Spleen (tissue), 11 donors: ENCODE measurements at regions not wholly inside any gene's neighbourhood (a gene's known extent, or its start where the extent isn't known, plus 50 kb on each side); places are given as distances from the start of the nearest gene placed in this dataset.

Experiments used
- DNase-seq: peaks from one replicate; pipeline ENCODE4 v3.0.0-alpha.2; 2020
- H3K27ac ChIP-seq, 8 donors: fragments of 200-600 bp; sonication (generic) in 7 of 8; 1 replicate in 4 of 8; 2 replicates in 4 of 8; pipeline versions ENCODE4 v1.5.0 to v1.8.0; 2016 to 2021; ENCODE audit warnings: inconsistent platforms in 4 of 8, mild to moderate bottlenecking in 4 of 8, moderate library complexity in 1 of 8
- H3K27me3 ChIP-seq, 7 donors: fragments of 200-600 bp; sonication (generic) in 6 of 7; replicated peaks in 1 of 7; 1 replicate in 4 of 7; 2 replicates in 3 of 7; pipeline versions ENCODE4 v1.5.0 to v1.8.0; 2016 to 2021; ENCODE audit warnings: inconsistent platforms in 3 of 7, mild to moderate bottlenecking in 1 of 7
- H3K36me3 ChIP-seq, 6 donors: fragments of 200-600 bp; sonication (generic) in 5 of 6; 1 replicate in 4 of 6; 2 replicates in 2 of 6; pipeline versions ENCODE4 v1.5.0 to v1.8.0; 2016 to 2021; ENCODE audit warnings: inconsistent platforms in 2 of 6
- H3K4me1 ChIP-seq, 6 donors: fragments of 200-600 bp; sonication (generic) in 5 of 6; 1 replicate in 3 of 6; 2 replicates in 3 of 6; pipeline versions ENCODE4 v1.5.0 to v1.8.0; 2016 to 2021; ENCODE audit warnings: inconsistent platforms in 3 of 6
- H3K4me3 ChIP-seq, 8 donors: fragments of 200-600 bp; sonication (generic) in 7 of 8; 1 replicate in 4 of 8; 2 replicates in 4 of 8; pipeline versions ENCODE4 v1.5.0 to v1.8.0; 2016 to 2021; ENCODE audit warnings: inconsistent platforms in 4 of 8, mild to moderate bottlenecking in 4 of 8, moderate library complexity in 2 of 8
- H3K9me3 ChIP-seq, 8 donors: fragments of 200-600 bp; sonication (generic) in 7 of 8; 1 replicate in 4 of 8; 2 replicates in 4 of 8; pipeline versions ENCODE4 v1.5.0 to v1.8.0; 2016 to 2021; ENCODE audit warnings: inconsistent platforms in 4 of 8
- POLR2A ChIP-seq, 3 donors: fragments of 450-650 bp; IDR thresholded peaks; one replicate each; pipeline ENCODE4 v1.5.1; 2017; ENCODE audit warnings: antibody characterized with exemption in 3 of 3, mild to moderate bottlenecking in 1 of 3
- POLR2AphosphoS5 ChIP-seq, 3 donors: sonication (generic); formaldehyde crosslinking; IDR thresholded peaks; one replicate each; pipeline ENCODE4 v1.5.1; 2017; ENCODE audit warnings: antibody characterized with exemption in 3 of 3
- WGBS, 5 donors: extraction: QIAGEN DNeasy Blood & Tissue Kit in 3 of 5; methylation state at CpG; one replicate each; pipeline versions ENCODE4 v1.1.5 to v1.1.7; 2013 to 2018; 5-methylcytosine and 5-hydroxymethylcytosine counted together
- intact Hi-C: fragments of 100-400 bp; cut with DNase I; formaldehyde crosslinking; loops from one replicate; pipeline ENCODE4 v1.15.0; 2023; ENCODE audit warnings: low total_unique reads
- TF ChIP-seq, protein P1 (sequence below), 11 experiments: fragments of 200-600 bp in 7 of 11; fragments of 450-650 bp in 4 of 11; sonication (generic) in 4 of 11; IDR thresholded peaks in 8 of 11; conservative IDR thresholded peaks in 3 of 11; 1 replicate in 7 of 11; 2 replicates in 4 of 11; pipeline versions ENCODE4 v1.4.0 to v1.8.0; 2016 to 2021; ENCODE audit warnings: antibody characterized with exemption in 11 of 11, inconsistent platforms in 4 of 11, mild to moderate bottlenecking in 1 of 11
- donor health status: healthy with polysubstance abuse.
- donor health status: DM: no; HTN: no; CAD: no; lungs with moderate emphysema.
- donor health status: DM: no; HTN: no; CAD: no.
- donor health status: Bipolar disorder and iron deficiency.
- donor health status: healthy.
- donor health status: DM: no; HTN: no; CAD: no.
- donor health status: DM: yes; HTN: yes; CAD: no.

DNA sequence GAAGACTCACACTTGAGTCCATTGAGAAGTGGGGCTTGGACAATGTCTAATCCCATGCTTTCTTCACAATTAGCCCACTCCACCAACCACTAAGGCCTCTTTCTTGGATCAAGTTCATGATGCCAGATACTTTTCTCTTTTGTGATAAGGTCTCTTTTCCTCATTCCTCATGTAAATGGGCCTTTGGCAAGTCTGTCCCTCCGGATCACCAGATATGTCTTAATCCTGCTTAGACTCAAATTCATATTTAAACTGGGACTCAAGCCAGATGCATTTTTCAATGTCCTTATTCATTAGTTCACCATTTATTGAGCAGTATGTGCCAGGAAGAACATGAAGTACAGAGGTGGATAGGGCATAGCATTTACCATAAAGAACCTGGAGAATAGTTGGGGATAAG lies 671.1 kb downstream of the TBL1XR1 start:
- Histone ChIP-seq H3K27me3 (no peaks in the 10 kb centered on the region), H3K9me3 (peaks cover 0 to 27% (median 20%) of the 10 kb centered on the region in 8 donors), H3K4me3 (no peak overlapping the region), H3K27ac (no peak overlapping the region), H3K4me1 (no peaks in the 10 kb centered on the region), H3K36me3 (no peaks in the 10 kb centered on the region)
- TF ChIP-seq POLR2A (IDR thresholded peaks at IDR 0.05) (no peak), POLR2AphosphoS5 (IDR thresholded peaks at IDR 0.05) (no peak)
- TF ChIP-seq, protein P1, sequence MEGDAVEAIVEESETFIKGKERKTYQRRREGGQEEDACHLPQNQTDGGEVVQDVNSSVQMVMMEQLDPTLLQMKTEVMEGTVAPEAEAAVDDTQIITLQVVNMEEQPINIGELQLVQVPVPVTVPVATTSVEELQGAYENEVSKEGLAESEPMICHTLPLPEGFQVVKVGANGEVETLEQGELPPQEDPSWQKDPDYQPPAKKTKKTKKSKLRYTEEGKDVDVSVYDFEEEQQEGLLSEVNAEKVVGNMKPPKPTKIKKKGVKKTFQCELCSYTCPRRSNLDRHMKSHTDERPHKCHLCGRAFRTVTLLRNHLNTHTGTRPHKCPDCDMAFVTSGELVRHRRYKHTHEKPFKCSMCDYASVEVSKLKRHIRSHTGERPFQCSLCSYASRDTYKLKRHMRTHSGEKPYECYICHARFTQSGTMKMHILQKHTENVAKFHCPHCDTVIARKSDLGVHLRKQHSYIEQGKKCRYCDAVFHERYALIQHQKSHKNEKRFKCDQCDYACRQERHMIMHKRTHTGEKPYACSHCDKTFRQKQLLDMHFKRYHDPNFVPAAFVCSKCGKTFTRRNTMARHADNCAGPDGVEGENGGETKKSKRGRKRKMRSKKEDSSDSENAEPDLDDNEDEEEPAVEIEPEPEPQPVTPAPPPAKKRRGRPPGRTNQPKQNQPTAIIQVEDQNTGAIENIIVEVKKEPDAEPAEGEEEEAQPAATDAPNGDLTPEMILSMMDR (IDR thresholded peaks at IDR 0.05 in 8 of 11, conservative IDR thresholded peaks at IDR 0.05 in 3 of 11), result no peak
- DNase-seq, result no peak
- intact Hi-C loops, result no loop called here
- WGBS, 5 donors, result 64 to 81% (median 70%) methylated on average over 1 of the region's 1 CpG

DNA sequence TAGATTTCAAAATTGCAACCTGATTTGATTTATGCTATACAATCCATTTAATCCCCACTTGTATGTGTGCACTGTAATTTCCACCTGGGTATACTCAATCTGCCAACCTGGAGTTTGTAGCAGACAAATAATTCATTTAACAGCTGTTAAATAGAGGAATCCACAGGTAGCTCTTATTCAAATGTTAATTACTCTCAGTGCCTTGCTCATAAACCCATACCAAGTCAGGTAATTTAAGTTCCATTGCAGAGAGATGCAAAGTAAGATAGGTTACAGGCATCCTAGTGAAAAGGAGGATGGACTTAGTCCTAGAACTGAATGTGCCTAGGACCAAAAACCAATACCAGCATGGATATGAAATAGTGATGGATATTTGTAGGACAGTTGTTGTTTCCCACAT lies 674.2 kb downstream of the TBL1XR1 start:
- H3K9me3 ChIP-seq, result peaks cover 0 to 5% (median 0%) of the 10 kb centered on the region in 8 donors
- intact Hi-C loops, result no loop called here
- no peaks in the 10 kb centered on the region for H3K36me3 ChIP-seq
- no peak for TF ChIP-seq POLR2AphosphoS5 (IDR thresholded peaks at IDR 0.05)
- TF ChIP-seq, protein P1 (IDR thresholded peaks at IDR 0.05 in 8 of 11, conservative IDR thresholded peaks at IDR 0.05 in 3 of 11), result no peak
- TF ChIP-seq POLR2A (IDR thresholded peaks at IDR 0.05), result no peak
- H3K27ac ChIP-seq, result no peak overlapping the region
- no peak overlapping the region for H3K4me3 ChIP-seq
- H3K27me3 ChIP-seq, result no peaks in the 10 kb centered on the region
- H3K4me1 ChIP-seq, result no peaks in the 10 kb centered on the region
- DNase-seq, result no peak

DNA sequence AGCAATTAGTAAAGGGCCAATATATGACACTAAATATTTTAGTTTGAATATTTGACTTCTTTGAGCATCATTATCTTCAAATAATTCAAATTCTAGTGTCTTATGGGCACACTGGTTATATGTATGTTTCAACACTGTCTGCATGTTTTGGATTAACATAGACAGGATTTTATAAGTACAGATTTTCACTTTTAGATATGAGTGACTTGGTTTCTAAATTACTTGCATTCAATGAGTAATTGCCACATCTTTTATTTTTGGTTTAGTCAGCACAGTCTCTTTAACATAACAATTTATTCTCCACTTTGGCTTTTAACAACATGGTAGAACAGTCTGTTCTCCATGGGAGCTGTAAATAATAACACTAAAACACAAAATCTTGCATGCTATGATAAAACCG lies 674.8 kb downstream of the TBL1XR1 start:
- WGBS, 5 donors, result 78 to 88% (median 79%) methylated on average over 1 of the region's 1 CpG
- Histone ChIP-seq H3K4me3 (no peak overlapping the region), H3K27me3 (no peaks in the 10 kb centered on the region), H3K4me1 (no peaks in the 10 kb centered on the region), H3K36me3 (no peaks in the 10 kb centered on the region), H3K9me3 (peaks cover 0 to 4% (median 0%) of the 10 kb centered on the region in 8 donors), H3K27ac (no peak overlapping the region)
- no peak for DNase-seq
- TF ChIP-seq POLR2AphosphoS5 (IDR thresholded peaks at IDR 0.05), result no peak
- no peak for TF ChIP-seq POLR2A (IDR thresholded peaks at IDR 0.05)
- TF ChIP-seq, protein P1 (IDR thresholded peaks at IDR 0.05 in 8 of 11, conservative IDR thresholded peaks at IDR 0.05 in 3 of 11), result no peak
- intact Hi-C loops, result no loop called here

DNA sequence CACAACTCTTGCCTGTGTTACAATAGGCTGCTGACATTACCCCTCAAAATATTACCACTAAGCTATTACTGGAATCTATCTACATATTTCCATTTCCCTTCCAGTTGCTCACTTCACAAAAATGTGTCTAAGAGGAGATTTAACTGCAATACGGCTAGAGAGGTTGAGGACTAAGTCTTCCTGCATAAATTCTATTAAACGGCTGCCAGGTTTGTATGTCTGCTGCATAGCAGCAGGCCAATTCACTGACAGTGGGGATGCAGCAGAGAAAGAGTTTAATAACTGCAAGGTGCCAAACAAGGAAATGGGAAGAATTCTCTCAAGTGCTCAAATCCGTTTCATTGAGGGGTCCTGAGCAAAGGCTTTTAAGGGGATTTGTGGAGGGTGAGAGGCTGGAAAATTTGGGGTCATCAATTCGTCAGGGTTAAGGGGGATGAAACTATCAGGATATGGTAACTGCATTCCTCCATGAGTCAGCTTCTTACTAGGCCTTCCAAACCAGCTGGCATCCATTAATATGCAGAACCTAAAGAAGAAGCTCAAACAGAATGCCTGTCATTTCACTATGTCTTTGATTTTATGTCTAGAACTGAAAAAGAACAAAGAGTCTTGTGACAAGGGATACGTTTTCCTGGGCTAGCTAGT lies 675.6 kb downstream of the TBL1XR1 start:
- Histone ChIP-seq H3K36me3 (no peaks in the 10 kb centered on the region), H3K27ac (no peak overlapping the region), H3K4me3 (no peak overlapping the region), H3K27me3 (no peaks in the 10 kb centered on the region), H3K4me1 (no peaks in the 10 kb centered on the region), H3K9me3 (peaks cover 0 to 7% (median 0%) of the 10 kb centered on the region in 8 donors)
- TF ChIP-seq POLR2A (IDR thresholded peaks at IDR 0.05) (no peak), POLR2AphosphoS5 (IDR thresholded peaks at IDR 0.05) (no peak)
- TF ChIP-seq, protein P1 (IDR thresholded peaks at IDR 0.05 in 8 of 11, conservative IDR thresholded peaks at IDR 0.05 in 3 of 11), result no peak
- 61 to 75% (median 69%) methylated on average over 5 of the region's 5 CpGs for whole genome bisulfite sequencing, 5 donors
- intact Hi-C loops, result no loop called here
- no peak for DNase-seq
